Naive B cell (primary cell): ENCODE measurements at regions not wholly inside any gene's neighbourhood (a gene's known extent, or its start where the extent isn't known, plus 50 kb on each side); places are given as distances from the start of the nearest gene placed in this dataset.
A peak's percentile ranks its signal among the peaks of the same experiment; 100 is the strongest.

Experiments used
- ATAC-seq, 2 donors: fragments of 150-1000 bp; cut with Tn5 transposase; 2 replicates each; pipeline ENCODE4 v1.10.0; 2021; ENCODE audit warnings: low read depth in 2 of 2, mild to moderate bottlenecking in 2 of 2, moderate library complexity in 2 of 2
- DNase-seq: peaks from one replicate; pipeline ENCODE4 v3.0.0; 2022
- H3K27ac Mint-ChIP-seq, 6 donors: one replicate each; pipeline ENCODE4 v1.8.0; 2020 to 2022; ENCODE audit warnings: mild to moderate bottlenecking in 6 of 6, mixed read lengths in 6 of 6, moderate library complexity in 5 of 6, inconsistent platforms in 2 of 6
- H3K27me3 Mint-ChIP-seq, 3 donors: one replicate each; pipeline ENCODE4 v1.8.0; 2021 to 2022; ENCODE audit warnings: mixed read lengths in 3 of 3, mild to moderate bottlenecking in 1 of 3
- H3K36me3 Mint-ChIP-seq, 2 donors: one replicate each; pipeline ENCODE4 v1.8.0; 2020 to 2022; ENCODE audit warnings: mixed read lengths in 2 of 2, inconsistent platforms in 1 of 2, mild to moderate bottlenecking in 1 of 2
- H3K4me1 Mint-ChIP-seq, 3 donors: one replicate each; pipeline ENCODE4 v1.8.0; 2020 to 2022; ENCODE audit warnings: mixed read lengths in 3 of 3, inconsistent platforms in 1 of 3, mild to moderate bottlenecking in 1 of 3, moderate library complexity in 1 of 3
- H3K4me3 Mint-ChIP-seq, 8 donors: one replicate each; pipeline ENCODE4 v1.8.0; 2020 to 2022; ENCODE audit warnings: mild to moderate bottlenecking in 8 of 8, mixed read lengths in 8 of 8, moderate library complexity in 8 of 8, inconsistent platforms in 2 of 8
- H3K9me3 Mint-ChIP-seq, 7 donors: one replicate each; pipeline ENCODE4 v1.8.0; 2020 to 2022; ENCODE audit warnings: mixed read lengths in 7 of 7, mild to moderate bottlenecking in 5 of 7, inconsistent platforms in 2 of 7, moderate library complexity in 1 of 7

GRCh38 chr11:109586789-109587188 lies 164.8 kb downstream of the C11orf87 start:
- no peaks in the 10 kb centered on the region for H3K4me1 Mint-ChIP-seq
- ATAC-seq (no peak), DNase-seq (no peak)
- no peaks in the 10 kb centered on the region for H3K27me3 Mint-ChIP-seq
- no peaks in the 10 kb centered on the region for H3K36me3 Mint-ChIP-seq
- H3K9me3 Mint-ChIP-seq = peaks cover 0 to 9% (median 2%) of the 10 kb centered on the region in 7 donors
- H3K4me3 Mint-ChIP-seq = no peak overlapping the region
- no peak overlapping the region for H3K27ac Mint-ChIP-seq

GRCh38 chr11:109590782-109591181 lies 168.8 kb downstream of the C11orf87 start:
- Mint-ChIP-seq H3K27ac (no peak overlapping the region), H3K4me1 (no peaks in the 10 kb centered on the region), H3K36me3 (no peaks in the 10 kb centered on the region), H3K27me3 (no peaks in the 10 kb centered on the region), H3K4me3 (no peak overlapping the region), H3K9me3 (peaks cover 0 to 9% (median 0%) of the 10 kb centered on the region in 7 donors)
- no peak for ATAC-seq
- DNase-seq = no peak

- no peak for ATAC-seq
- Mint-ChIP-seq H3K27me3 (peaks cover 0 to 4% (median 0%) of the 10 kb centered on the region in 3 donors), H3K36me3 (no peaks in the 10 kb centered on the region), H3K9me3 (peaks cover 0 to 4% (median 0%) of the 10 kb centered on the region in 7 donors), H3K4me1 (no peaks in the 10 kb centered on the region), H3K4me3 (no peak overlapping the region), H3K27ac (no peak overlapping the region)
- DNase-seq = no peak
These were observed 175.3 kb downstream of the C11orf87 start for GRCh38 chr11:109597336-109597735.

GRCh38 chr11:109604481-109605400 lies 182.8 kb downstream of the C11orf87 start:
- H3K36me3 Mint-ChIP-seq = no peaks in the 10 kb centered on the region
- ATAC-seq = no peak
- no peak for DNase-seq
- no peaks in the 10 kb centered on the region for H3K4me1 Mint-ChIP-seq
- H3K27ac Mint-ChIP-seq = peak overlapping the region in 1 of 6 donors; percentile 33
- H3K9me3 Mint-ChIP-seq = no peaks in the 10 kb centered on the region
- peaks cover 0 to 6% (median 0%) of the 10 kb centered on the region in 3 donors for H3K27me3 Mint-ChIP-seq
- no peak overlapping the region for H3K4me3 Mint-ChIP-seq

GRCh38 chr11:109606256-109606655 lies 184.3 kb downstream of the C11orf87 start:
- peaks cover 0 to 6% (median 0%) of the 10 kb centered on the region in 3 donors for H3K27me3 Mint-ChIP-seq
- H3K4me3 Mint-ChIP-seq = no peak overlapping the region
- ATAC-seq (no peak), DNase-seq (no peak)
- no peak overlapping the region for H3K27ac Mint-ChIP-seq
- H3K9me3 Mint-ChIP-seq = no peaks in the 10 kb centered on the region
- no peaks in the 10 kb centered on the region for H3K4me1 Mint-ChIP-seq
- no peaks in the 10 kb centered on the region for H3K36me3 Mint-ChIP-seq

GRCh38 chr11:109609454-109610185 lies 187.6 kb downstream of the C11orf87 start:
- Mint-ChIP-seq H3K27me3 (peaks cover 0 to 11% (median 0%) of the 10 kb centered on the region in 3 donors), H3K4me1 (no peaks in the 10 kb centered on the region), H3K4me3 (no peak overlapping the region), H3K9me3 (peaks cover 0 to 10% (median 2%) of the 10 kb centered on the region in 7 donors), H3K27ac (no peak overlapping the region), H3K36me3 (no peaks in the 10 kb centered on the region)
- ATAC-seq (no peak), DNase-seq (no peak)

GRCh38 chr11:109612496-109612895 lies 190.5 kb downstream of the C11orf87 start:
- ATAC-seq (no peak), DNase-seq (no peak)
- peaks cover 0 to 11% (median 0%) of the 10 kb centered on the region in 3 donors for H3K27me3 Mint-ChIP-seq
- H3K4me1 Mint-ChIP-seq = no peaks in the 10 kb centered on the region
- no peak overlapping the region for H3K4me3 Mint-ChIP-seq
- H3K27ac Mint-ChIP-seq = no peak overlapping the region
- H3K36me3 Mint-ChIP-seq = no peaks in the 10 kb centered on the region
- peaks cover 0 to 11% (median 2%) of the 10 kb centered on the region in 7 donors for H3K9me3 Mint-ChIP-seq

GRCh38 chr11:109619498-109619897 lies 197.5 kb downstream of the C11orf87 start:
- Mint-ChIP-seq H3K9me3 (peaks cover 0 to 13% (median 4%) of the 10 kb centered on the region in 7 donors), H3K27me3 (no peaks in the 10 kb centered on the region), H3K27ac (no peak overlapping the region), H3K36me3 (no peaks in the 10 kb centered on the region), H3K4me3 (no peak overlapping the region), H3K4me1 (no peaks in the 10 kb centered on the region)
- no peak for DNase-seq
- no peak for ATAC-seq

- Mint-ChIP-seq H3K4me1 (peaks cover 0 to 2% (median 0%) of the 10 kb centered on the region in 3 donors), H3K9me3 (peaks cover 3 to 15% (median 11%) of the 10 kb centered on the region in 7 donors)
- DNase-seq = no peak
These were observed 207.7 kb downstream of the C11orf87 start for GRCh38 chr11:109629734-109630133.

GRCh38 chr11:109641549-109641948 lies 219.6 kb downstream of the C11orf87 start:
- Mint-ChIP-seq H3K9me3 (peaks cover 0 to 5% (median 0%) of the 10 kb centered on the region in 7 donors), H3K36me3 (no peaks in the 10 kb centered on the region), H3K27ac (peak overlapping the region in 1 of 6 donors; percentile 15), H3K4me3 (no peak overlapping the region), H3K27me3 (peaks cover 0 to 7% (median 0%) of the 10 kb centered on the region in 3 donors), H3K4me1 (no peaks in the 10 kb centered on the region)
- no peak for ATAC-seq
- DNase-seq = no peak

More at GRCh38 chr11:109629734-109630133, 207.7 kb downstream of the C11orf87 start:
- H3K36me3 Mint-ChIP-seq = peaks cover 0 to 8% of the 10 kb centered on the region in 2 donors
- H3K4me3 Mint-ChIP-seq = no peak overlapping the region
- no peak for ATAC-seq
- no peak overlapping the region for H3K27ac Mint-ChIP-seq
- no peaks in the 10 kb centered on the region for H3K27me3 Mint-ChIP-seq

- Mint-ChIP-seq H3K4me1 (no peaks in the 10 kb centered on the region), H3K36me3 (no peaks in the 10 kb centered on the region), H3K27ac (no peak overlapping the region), H3K4me3 (no peak overlapping the region), H3K9me3 (peaks cover 0 to 2% (median 0%) of the 10 kb centered on the region in 7 donors), H3K27me3 (peaks cover 0 to 7% (median 0%) of the 10 kb centered on the region in 3 donors)
- ATAC-seq (no peak), DNase-seq (no peak)
These were observed 222.2 kb downstream of the C11orf87 start for GRCh38 chr11:109644152-109644551.

GRCh38 chr11:109648804-109649203 lies 226.8 kb downstream of the C11orf87 start:
- ATAC-seq (no peak), DNase-seq (no peak)
- no peaks in the 10 kb centered on the region for H3K27me3 Mint-ChIP-seq
- no peak overlapping the region for H3K27ac Mint-ChIP-seq
- no peak overlapping the region for H3K4me3 Mint-ChIP-seq
- no peaks in the 10 kb centered on the region for H3K36me3 Mint-ChIP-seq
- no peaks in the 10 kb centered on the region for H3K4me1 Mint-ChIP-seq
- H3K9me3 Mint-ChIP-seq = peaks cover 0 to 2% (median 0%) of the 10 kb centered on the region in 7 donors

- Mint-ChIP-seq H3K27ac (no peak overlapping the region), H3K4me3 (no peak overlapping the region), H3K36me3 (no peaks in the 10 kb centered on the region), H3K27me3 (no peaks in the 10 kb centered on the region), H3K9me3 (peaks cover 0 to 3% (median 0%) of the 10 kb centered on the region in 7 donors), H3K4me1 (no peaks in the 10 kb centered on the region)
- no peak for DNase-seq
- ATAC-seq = no peak
These were observed 232.1 kb downstream of the C11orf87 start for GRCh38 chr11:109654091-109654490.
